IPS-NIHi7 (cell line): ENCODE measurements at regions not wholly inside any gene's neighbourhood (a gene's known extent, or its start where the extent isn't known, plus 50 kb on each side); places are given as distances from the start of the nearest gene placed in this dataset.
A peak's percentile ranks its signal among the peaks of the same experiment; 100 is the strongest.
"Not testable (repeated sequence)": the region's sequence is repeated elsewhere in the genome, so short reads cannot be mapped to it uniquely, and the experiment has no call there.

Experiments used
- DNase-seq: peaks from one replicate; pipeline ENCODE4 v3.0.0; 2012; ENCODE audit warnings: mixed read lengths; ENCODE audit errors: extremely low spot score

GRCh38 chr13:55654243-55654642 lies 1486.5 kb upstream of the PRR20A start:
- no peak for DNase-seq

DNA sequence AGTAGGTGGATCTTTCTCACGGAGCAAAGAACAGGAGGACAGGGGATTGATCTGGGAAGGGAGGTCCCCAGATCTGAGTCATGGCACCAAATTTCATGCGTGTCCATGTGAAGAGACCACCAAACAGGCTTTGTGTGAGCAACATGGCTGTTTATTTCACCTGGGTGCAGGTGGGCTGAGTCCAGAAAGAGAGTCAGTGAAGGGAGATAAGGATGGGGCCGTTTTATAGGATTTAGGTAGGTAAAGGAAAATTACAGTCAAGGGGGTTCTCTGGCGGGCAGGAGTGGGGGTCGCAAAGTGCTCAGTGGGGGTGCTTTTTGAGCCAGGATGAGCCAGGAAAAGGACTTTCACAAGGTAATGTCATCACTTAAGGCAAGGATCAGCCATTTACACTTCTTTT lies 1480.5 kb upstream of the PRR20A start:
- DNase-seq: not testable (repeated sequence)

DNA sequence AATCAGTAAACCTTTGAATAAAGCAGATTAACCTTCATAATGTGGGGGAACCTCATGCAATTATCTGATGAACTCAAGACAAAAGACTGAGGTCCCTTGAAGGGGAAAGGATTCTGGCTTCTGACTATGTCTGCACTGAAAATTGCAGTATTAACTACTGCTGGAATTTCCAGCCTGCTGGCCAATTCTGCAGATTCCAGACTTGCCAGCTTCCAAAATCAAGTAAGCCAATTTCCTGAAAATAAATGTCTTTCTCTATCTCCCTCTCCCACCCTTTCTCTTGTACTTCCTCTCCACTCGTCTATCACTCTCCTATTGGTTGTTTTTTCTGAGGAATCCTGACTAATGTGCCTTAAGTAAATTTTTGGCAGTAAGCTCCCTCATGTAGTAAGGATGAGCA lies 1479.9 kb upstream of the PRR20A start:
- DNase-seq: no peak

- DNase-seq: no peak
These were observed 1479.2 kb upstream of the PRR20A start for GRCh38 chr13:55661505-55661904.

DNA sequence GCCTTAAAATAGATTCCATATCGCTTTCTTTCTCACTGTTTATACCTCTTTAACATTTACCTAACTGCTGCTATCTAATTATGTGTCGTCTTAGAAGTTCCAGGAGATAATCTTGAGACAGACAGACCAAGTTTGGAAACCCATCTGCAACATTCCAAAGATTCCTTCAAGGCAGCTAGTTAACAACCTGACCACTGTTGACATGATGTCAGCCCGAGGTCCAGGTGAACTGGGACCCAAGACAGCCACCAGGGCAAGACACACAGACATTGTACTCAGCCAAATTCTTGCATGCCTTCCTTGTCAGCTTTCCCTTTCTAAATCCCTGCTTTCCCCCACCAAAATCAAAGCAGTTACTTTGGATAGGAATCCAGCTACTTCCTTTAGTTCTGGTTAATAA lies 1476.5 kb upstream of the PRR20A start:
- peak; percentile 20 for DNase-seq

GRCh38 chr13:55669051-55669450 lies 1471.7 kb upstream of the PRR20A start:
- DNase-seq: no peak

- DNase-seq: peak; percentile 13
These were observed 1466.8 kb upstream of the PRR20A start for GRCh38 chr13:55673910-55674309.

GRCh38 chr13:55682776-55683175 lies 1457.9 kb upstream of the PRR20A start:
- no peak for DNase-seq

DNA sequence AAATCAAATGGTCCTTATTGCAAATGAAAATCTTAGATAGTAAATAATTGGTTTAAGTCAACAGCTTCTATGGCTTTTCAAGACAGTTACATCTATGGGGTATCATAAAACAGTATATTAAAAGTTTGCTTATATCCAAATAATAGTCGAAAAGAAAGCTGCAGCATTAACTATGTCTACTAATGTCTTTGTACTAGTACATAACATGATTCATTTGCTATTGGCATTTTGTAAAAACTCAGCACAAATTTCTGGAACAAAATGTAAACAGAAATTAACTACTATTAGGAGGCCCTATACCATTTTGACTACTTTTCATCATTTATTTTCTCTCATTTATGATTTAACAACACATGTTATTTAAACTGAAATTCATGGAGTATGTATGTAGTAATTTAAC lies 1435.2 kb upstream of the PRR20A start:
- no peak for DNase-seq

- no peak for DNase-seq
These were observed 1434.7 kb upstream of the PRR20A start for GRCh38 chr13:55705971-55706370.

DNA sequence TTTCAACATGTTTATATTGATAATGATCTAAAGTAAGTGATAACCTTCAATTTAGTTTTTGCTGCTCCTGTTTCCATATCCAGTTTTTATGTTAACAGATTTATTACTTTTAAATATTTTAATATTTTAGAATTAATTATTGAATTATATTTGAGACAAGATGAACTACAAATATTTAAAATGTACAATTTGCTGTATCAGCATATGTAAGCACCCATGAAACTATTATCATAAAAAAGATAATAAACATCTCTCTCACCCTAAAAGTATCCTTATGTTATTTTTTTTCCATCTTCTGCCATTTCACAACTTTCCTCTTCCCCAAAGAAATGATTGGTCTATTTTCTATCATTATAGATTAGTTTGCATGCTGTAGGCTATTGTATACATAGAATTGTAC lies 1426.6 kb upstream of the PRR20A start:
- DNase-seq: no peak

- DNase-seq: no peak
These were observed 1413.0 kb upstream of the PRR20A start for GRCh38 chr13:55727683-55728082.

GRCh38 chr13:55728247-55728646 lies 1412.5 kb upstream of the PRR20A start:
- no peak for DNase-seq

DNA sequence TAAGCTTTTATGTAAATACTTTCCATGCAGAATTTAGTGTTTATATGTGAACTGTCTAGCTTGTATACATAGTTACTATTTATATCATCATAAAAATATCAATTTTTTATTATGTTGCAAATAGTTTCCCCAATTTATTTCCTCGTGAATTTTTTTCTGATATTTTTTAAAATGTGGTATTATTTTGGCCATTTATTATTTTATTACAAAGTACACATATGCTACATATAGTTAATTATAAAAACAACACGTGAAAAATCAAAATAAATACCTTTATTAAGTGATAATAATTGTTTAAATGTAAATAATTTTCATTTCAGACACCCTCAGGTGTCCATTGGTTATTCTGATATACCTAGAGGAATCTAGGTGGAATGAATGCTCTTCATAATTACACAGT lies 1394.9 kb upstream of the PRR20A start:
- DNase-seq: no peak

GRCh38 chr13:55761986-55762385 lies 1378.7 kb upstream of the PRR20A start:
- DNase-seq: no peak

- no peak for DNase-seq
These were observed 1363.1 kb upstream of the PRR20A start for GRCh38 chr13:55777612-55778011.

GRCh38 chr13:55783841-55784240 lies 1356.9 kb upstream of the PRR20A start:
- DNase-seq: no peak

DNA sequence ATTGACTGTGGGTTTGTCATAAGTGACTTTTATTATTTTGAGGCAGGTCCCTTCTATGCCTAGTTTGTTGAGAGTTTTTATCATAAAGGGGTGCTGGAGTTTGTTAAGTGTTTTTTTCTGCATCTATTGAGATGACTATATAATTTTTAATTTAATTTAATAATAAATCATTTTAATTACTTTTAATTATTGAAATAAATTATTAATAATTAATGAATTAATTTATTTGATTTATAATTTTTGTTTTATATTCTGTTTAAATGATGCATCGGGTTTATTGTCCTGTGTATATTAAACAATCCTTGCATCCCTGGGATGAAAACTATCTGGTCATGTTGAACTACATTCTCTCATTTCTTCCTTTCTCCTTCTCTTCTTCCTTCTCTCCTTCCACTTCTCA lies 1352.2 kb upstream of the PRR20A start:
- DNase-seq: no peak

- no peak for DNase-seq
These were observed 1348.0 kb upstream of the PRR20A start for GRCh38 chr13:55792544-55793193.

DNA sequence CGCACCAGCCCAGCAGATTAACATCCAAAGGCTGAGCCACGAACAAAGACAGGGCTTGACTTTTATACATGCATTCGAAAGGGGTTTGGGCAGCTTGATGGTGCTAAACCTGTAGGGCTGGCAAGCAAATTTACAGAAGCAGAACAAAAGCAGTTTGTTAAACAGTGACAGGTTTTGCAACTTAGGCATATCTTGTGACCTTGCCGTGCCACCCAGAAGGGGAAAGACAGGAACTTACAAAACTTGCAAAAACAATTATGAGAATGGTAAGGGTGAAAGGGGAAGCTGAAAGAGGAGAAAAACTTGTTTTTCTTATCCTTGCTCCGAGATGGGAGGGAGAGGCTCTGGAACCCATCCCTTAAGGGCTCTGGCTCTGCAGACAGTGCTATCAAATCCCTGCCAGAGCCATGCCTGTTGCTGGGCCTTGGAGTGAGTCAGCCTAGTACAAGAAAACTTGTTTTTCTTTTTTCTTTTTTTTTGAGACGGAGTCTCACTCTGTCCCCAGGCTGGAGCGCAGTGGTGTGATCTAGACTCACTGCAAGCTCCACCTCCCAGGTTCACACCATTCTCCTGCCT lies 1325.2 kb upstream of the PRR20A start:
- no peak for DNase-seq

GRCh38 chr13:55816976-55817601 lies 1323.6 kb upstream of the PRR20A start:
- DNase-seq: no peak

GRCh38 chr13:55820817-55821216 lies 1319.9 kb upstream of the PRR20A start:
- DNase-seq: no peak

DNA sequence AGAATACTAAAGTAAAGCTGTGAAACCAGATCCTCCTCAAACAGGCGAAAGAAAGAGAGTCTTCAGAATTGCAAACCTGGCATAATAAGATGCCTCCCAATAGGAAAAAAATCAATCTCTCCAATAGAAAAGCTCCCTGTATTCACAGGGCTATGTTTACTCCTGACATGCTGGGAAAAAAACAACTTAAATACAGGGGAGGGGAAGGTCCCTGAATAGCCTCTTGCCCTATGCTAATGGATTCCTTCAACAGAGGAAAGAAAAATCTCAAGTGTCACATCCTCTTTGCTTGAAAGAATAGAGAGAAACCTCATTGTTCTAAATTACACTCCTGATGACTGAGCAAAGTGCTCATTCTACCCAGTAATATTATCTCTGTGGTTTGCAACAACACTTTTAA lies 1271.1 kb upstream of the PRR20A start:
- DNase-seq: no peak

- no peak for DNase-seq
These were observed 1253.2 kb upstream of the PRR20A start for GRCh38 chr13:55887561-55887960.
